Adrenal gland (tissue), 9 donors: ENCODE measurements at regions not wholly inside any gene's neighbourhood (a gene's known extent, or its start where the extent isn't known, plus 50 kb on each side); places are given as distances from the start of the nearest gene placed in this dataset.

Experiments
- DNase-seq, 7 donors: peaks; one replicate each; pipeline ENCODE4 v3.0.0-alpha.2; 2019 to 2020
- H3K27ac ChIP-seq, 5 donors: fragments of 200-600 bp; sonication (generic) in 4 of 5; 1 replicate in 3 of 5; 2 replicates in 2 of 5; pipeline versions ENCODE4 v1.5.1 to v1.8.0; 2016 to 2020; ENCODE audit warnings: mild to moderate bottlenecking in 1 of 5
- H3K27me3 ChIP-seq: fragments of 200-600 bp; 2 replicates; pipeline ENCODE4 v1.8.0; 2021
- H3K36me3 ChIP-seq, 2 donors: fragments of 200-600 bp; replicated peaks in 1 of 2; 1 replicate in 1 of 2; 2 replicates in 1 of 2; pipeline versions ENCODE4 v1.5.1 to v1.8.0; 2018 to 2022
- H3K4me1 ChIP-seq, 2 donors: fragments of 200-600 bp; replicated peaks in 1 of 2; 1 replicate in 1 of 2; 2 replicates in 1 of 2; pipeline versions ENCODE4 v1.5.1 to v1.8.0; 2018 to 2021
- H3K4me3 ChIP-seq, 4 donors: fragments of 200-600 bp; sonication (generic) in 3 of 4; one replicate each; pipeline ENCODE4 v1.5.1; 2016 to 2018
- H3K9me3 ChIP-seq, 3 donors: fragments of 200-600 bp; sonication (generic) in 1 of 3; replicated peaks in 1 of 3; 1 replicate in 2 of 3; 2 replicates in 1 of 3; pipeline versions ENCODE4 v1.5.1 to v1.8.0; 2016 to 2021
- CTCF ChIP-seq, 6 experiments: fragments of 450-650 bp in 4 of 6; fragments of 200-600 bp in 2 of 6; sonication (generic) in 1 of 6; IDR thresholded peaks; 1 replicate in 5 of 6; 2 replicates in 1 of 6; pipeline versions ENCODE4 v1.5.1 to v1.8.0; 2016 to 2021; ENCODE audit warnings: antibody characterized with exemption in 6 of 6, mild to moderate bottlenecking in 2 of 6, moderate library complexity in 1 of 6
- POLR2A ChIP-seq, 2 donors: fragments of 450-650 bp; IDR thresholded peaks; one replicate each; pipeline ENCODE4 v1.6.1; 2017; ENCODE audit warnings: antibody characterized with exemption in 2 of 2, mild to moderate bottlenecking in 2 of 2, moderate library complexity in 1 of 2
- WGBS, 4 donors: extraction: QIAGEN DNeasy Blood & Tissue Kit in 2 of 4; methylation state at CpG; one replicate each; pipeline versions ENCODE4 v1.1.5 to v1.1.7; 2013 to 2017; 5-methylcytosine and 5-hydroxymethylcytosine counted together
- intact Hi-C, 2 donors: fragments of 100-400 bp; cut with DNase I; formaldehyde crosslinking; loops; one replicate each; pipeline versions ENCODE4 v1.14.1 to v1.15.0; 2022 to 2023
- donor health status: healthy with polysubstance abuse.
- donor health status: Bipolar disorder and iron deficiency.
- donor health status: DM: yes; HTN: yes; CAD: no.
- donor health status: DM: no; HTN: no; CAD: no.
- donor health status: DM: no; HTN: no; CAD: no.

- H3K27ac ChIP-seq = no peak overlapping the region
- no peaks in the 10 kb centered on the region for H3K4me1 ChIP-seq
- intact Hi-C loops = no loop called here
- TF ChIP-seq CTCF (IDR thresholded peaks at IDR 0.05) = no peak
- no peak for TF ChIP-seq POLR2A (IDR thresholded peaks at IDR 0.05)
- H3K36me3 ChIP-seq = no peaks in the 10 kb centered on the region
- H3K9me3 ChIP-seq = no peaks in the 10 kb centered on the region
- H3K4me3 ChIP-seq = no peak overlapping the region
- no peaks in the 10 kb centered on the region for H3K27me3 ChIP-seq
- DNase-seq = no peak
These were observed 222.4 kb upstream of the ERCC4 start for GRCh38 chr16:13697568-13697967.

GRCh38 chr16:13702614-13703013, 217.3 kb upstream of the ERCC4 start:
- intact Hi-C loops = no loop called here
- TF ChIP-seq CTCF (IDR thresholded peaks at IDR 0.05) = no peak
- TF ChIP-seq POLR2A (IDR thresholded peaks at IDR 0.05) = no peak
- Histone ChIP-seq H3K4me3 (no peak overlapping the region), H3K27me3 (no peaks in the 10 kb centered on the region), H3K36me3 (no peaks in the 10 kb centered on the region), H3K27ac (no peak overlapping the region), H3K4me1 (no peaks in the 10 kb centered on the region), H3K9me3 (peaks cover 0 to 5% (median 0%) of the 10 kb centered on the region in 3 donors)
- WGBS, 4 donors = 42 to 52% (median 44%) methylated on average over 2 to 4 of the region's 4 CpGs
- no peak for DNase-seq

GRCh38 chr16:13708347-13709120, 211.4 kb upstream of the ERCC4 start:
- Histone ChIP-seq H3K9me3 (peaks cover 0 to 5% (median 0%) of the 10 kb centered on the region in 3 donors), H3K4me1 (no peaks in the 10 kb centered on the region), H3K27me3 (no peaks in the 10 kb centered on the region), H3K4me3 (no peak overlapping the region), H3K27ac (no peak overlapping the region), H3K36me3 (no peaks in the 10 kb centered on the region)
- no peak for DNase-seq
- intact Hi-C loops = no loop called here
- WGBS, 4 donors = 16 to 31% (median 21%) methylated on average over 3 of the region's 3 CpGs
- no peak for TF ChIP-seq CTCF (IDR thresholded peaks at IDR 0.05)
- TF ChIP-seq POLR2A (IDR thresholded peaks at IDR 0.05) = no peak

- Histone ChIP-seq H3K4me3 (no peak overlapping the region), H3K9me3 (no peaks in the 10 kb centered on the region), H3K27ac (no peak overlapping the region), H3K36me3 (no peaks in the 10 kb centered on the region), H3K27me3 (peaks cover 4% of the 10 kb centered on the region), H3K4me1 (no peaks in the 10 kb centered on the region)
- WGBS, 4 donors = 48 to 65% (median 59%) methylated on average over 7 of the region's 7 CpGs
- no peak for DNase-seq
- no peak for TF ChIP-seq POLR2A (IDR thresholded peaks at IDR 0.05)
- TF ChIP-seq CTCF (IDR thresholded peaks at IDR 0.05) = no peak
- intact Hi-C loops = no loop called here
These were observed 201.2 kb upstream of the ERCC4 start for GRCh38 chr16:13718748-13719147.
